KBM-7 (cell line): ENCODE measurements at regions not wholly inside any gene's neighbourhood (a gene's known extent, or its start where the extent isn't known, plus 50 kb on each side); places are given as distances from the start of the nearest gene placed in this dataset.
A peak's percentile ranks its signal among the peaks of the same experiment; 100 is the strongest.
"Not testable (repeated sequence)": the region's sequence is repeated elsewhere in the genome, so short reads cannot be mapped to it uniquely, and the experiment has no call there.

Experiments
- DNase-seq: peaks from one replicate; pipeline ENCODE4 v3.0.0-alpha.2; 2015
- in situ Hi-C: fragments of 300-500 bp; cut with MboI; formaldehyde crosslinking; loops from 2 replicates; pipeline ENCODE4 v1.14.3; 2020; ENCODE audit warnings: low sequenced_read_pairs, low pct_unique_long_range_greater_than_20kb, mixed read lengths

GRCh38 chr17:13442361-13442760 lies 159.4 kb downstream of the HS3ST3A1 start:
- no peak for DNase-seq
- in situ Hi-C loops, result no loop called here

DNA sequence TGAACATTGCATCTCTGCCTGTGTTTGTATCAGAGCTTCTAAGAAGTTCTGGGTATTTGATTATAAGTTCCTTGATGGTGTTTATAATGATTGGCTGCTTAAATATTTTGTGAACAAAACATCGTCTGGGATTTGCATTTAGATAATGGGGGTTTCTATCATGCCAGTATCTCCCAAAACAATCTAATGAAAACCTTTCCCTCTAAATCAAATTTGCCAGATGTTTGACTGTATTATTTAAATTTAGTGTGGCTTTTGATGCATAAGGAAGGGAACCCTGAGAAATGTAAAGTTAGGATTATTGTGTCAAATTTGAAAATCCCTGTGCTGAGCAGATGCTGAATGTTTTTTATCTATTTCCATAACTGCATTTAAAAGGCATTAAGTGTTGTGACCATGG lies 159.9 kb downstream of the HS3ST3A1 start:
- DNase-seq, result no peak
- in situ Hi-C loops, result no loop called here

GRCh38 chr17:13437966-13438779 lies 163.6 kb downstream of the HS3ST3A1 start:
- no peak for DNase-seq
- in situ Hi-C loops, result no loop called here

DNA sequence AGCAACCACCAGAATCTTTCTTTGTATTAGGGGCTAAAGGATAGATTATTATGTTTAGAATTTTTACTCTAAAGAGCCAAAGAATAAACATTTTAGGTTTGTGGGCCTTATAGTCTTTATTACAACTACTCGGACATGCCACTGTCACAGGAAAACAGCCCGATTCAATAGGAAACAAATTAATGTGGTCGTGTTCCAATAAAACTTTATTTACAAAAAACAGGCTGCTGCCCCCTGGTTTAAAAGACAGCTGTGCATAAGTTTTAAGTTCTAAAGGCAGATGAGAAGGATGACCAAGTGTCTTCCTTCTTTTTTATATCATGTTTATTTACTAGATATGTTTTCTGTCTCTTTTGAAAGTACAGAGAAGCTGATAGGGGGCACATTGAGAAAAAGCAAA lies 166.5 kb downstream of the HS3ST3A1 start:
- no peak for DNase-seq
- in situ Hi-C loops, result no loop called here

DNA sequence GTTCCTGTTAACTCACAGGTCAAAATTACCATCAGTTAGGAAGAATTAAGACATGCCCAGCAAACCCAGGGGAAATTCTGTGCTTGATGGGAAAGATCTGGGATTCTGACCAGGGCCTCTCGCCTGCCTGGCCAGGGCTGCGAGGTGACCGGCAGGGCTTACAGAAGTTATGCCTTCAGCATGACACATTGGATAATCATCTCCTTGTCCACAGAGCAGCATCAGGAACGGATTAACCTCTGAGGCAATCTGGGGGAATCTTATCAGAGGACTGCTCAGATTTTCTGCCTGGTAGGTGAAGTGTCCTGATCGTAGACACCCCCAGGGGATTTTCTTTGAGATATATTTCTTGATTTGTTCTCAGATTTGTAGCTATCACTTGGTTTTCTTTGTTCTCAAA lies 172.5 kb downstream of the HS3ST3A1 start:
- no peak for DNase-seq
- in situ Hi-C loops, result no loop called here

- no peak for DNase-seq
- in situ Hi-C loops, result no loop called here
Observed at GRCh38 chr17:13428611-13429042, 173.1 kb downstream of the HS3ST3A1 start.

DNA sequence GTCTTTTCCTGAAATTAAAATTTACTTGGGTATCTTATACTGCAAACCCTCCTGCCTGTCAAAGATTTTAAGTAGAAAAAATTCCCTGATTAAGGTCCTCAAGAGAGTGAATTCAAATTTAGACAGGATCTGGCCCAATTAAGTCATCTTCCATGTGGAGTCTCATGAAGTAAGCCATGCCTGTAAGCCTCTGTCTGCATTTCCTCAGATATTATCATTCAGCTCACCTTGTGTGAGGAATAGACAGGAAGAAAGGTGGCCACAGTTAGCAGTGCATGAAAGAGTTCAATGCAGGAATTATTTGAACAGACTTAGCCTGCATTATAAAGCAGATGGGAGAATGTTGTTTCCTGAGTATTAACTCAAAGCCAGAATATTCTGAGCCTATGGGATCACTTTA lies 174.7 kb downstream of the HS3ST3A1 start:
- in situ Hi-C loops, result no loop called here

GRCh38 chr17:13425390-13425789 lies 176.3 kb downstream of the HS3ST3A1 start:
- in situ Hi-C loops, result no loop called here
- DNase-seq, result no peak

More for the DNA sequence above, 174.7 kb downstream of the HS3ST3A1 start:
- DNase-seq, result no peak

DNA sequence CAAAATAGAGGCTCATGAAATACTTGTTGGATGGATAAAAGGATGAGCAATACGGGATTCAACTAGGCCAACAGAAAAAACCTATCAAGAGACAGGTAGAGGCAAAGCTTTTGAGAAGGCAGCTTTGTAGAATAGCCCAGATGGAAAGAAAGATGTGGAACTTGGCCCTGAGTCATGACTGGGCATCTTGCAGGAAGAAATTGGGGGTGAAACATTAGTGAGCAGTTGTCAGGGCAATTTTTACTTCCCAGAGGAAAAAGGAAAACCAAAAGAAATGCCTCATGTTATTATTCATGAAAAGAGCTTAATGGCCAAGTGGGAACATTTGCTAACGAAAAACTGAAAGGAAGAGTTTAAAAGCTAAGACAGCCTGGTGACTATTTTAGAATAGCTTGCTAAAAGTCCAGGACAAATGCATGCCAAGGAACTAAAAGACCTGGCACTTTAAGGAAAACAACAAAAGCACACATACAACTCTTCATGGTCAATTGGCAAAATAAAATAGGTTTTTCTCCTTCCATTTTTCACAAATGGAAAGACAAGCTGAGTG lies 180.1 kb downstream of the HS3ST3A1 start:
- in situ Hi-C loops, result no loop called here
- DNase-seq, result no peak

DNA sequence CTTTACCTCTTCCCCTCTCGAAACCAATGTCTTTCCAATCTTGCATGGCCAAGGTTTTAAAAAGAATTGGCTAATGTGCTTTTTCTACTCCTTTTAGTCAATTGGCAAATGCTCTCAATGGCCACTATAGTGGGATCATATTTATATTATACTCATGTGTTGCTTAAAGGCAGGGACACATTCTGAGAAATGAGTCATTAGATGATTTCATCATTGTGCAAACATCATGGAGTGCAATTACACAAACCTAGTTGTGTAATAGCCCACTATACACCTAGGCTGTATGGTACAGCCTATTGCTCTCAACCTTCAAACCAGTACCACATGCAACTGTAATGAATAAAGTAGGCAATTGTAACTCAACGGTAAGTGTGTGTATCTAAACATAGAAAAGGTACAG lies 180.9 kb downstream of the HS3ST3A1 start:
- in situ Hi-C loops, result no loop called here
- no peak for DNase-seq

DNA sequence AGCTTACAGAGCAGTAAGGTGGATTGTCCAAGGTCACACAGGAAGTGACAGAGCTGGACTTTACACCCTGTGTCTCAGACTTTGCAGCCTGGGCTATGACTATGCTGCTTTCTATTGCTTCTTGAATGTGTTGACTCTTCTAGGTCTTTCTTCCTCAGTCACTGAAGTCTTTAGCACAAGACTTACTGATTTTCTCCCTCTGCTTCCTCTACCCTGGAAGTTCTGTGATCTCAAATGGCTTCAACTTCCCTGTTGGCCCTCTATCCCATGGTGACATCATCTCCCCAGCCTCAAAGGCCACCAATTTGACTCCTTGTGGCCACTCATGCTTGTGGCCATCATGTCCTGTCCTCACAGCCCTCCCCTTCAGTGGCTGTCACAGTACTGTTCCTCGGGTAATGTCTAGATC lies 181.3 kb downstream of the HS3ST3A1 start:
- no peak for DNase-seq
- in situ Hi-C loops, result no loop called here

DNA sequence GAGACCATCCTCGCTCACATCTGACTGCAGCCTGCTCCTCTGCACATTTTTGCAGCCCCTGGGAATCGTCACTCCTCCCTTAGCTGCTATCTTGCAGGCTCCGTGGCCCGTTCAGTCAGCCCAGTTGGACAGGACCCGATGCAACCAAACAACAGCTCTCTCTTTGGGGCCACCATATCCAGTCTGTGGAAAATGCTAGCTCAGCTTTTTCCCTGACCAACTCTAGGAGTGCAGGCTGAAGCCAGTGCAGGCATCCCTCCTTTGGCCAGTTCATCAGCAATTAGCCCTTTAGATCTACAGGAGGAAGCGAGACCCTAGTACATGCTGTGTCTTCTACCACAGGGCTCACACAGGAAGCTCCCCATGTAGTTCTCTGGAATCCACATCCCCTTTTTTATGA lies 182.1 kb downstream of the HS3ST3A1 start:
- peak; percentile 5 for DNase-seq
- in situ Hi-C loops, result no loop called here

DNA sequence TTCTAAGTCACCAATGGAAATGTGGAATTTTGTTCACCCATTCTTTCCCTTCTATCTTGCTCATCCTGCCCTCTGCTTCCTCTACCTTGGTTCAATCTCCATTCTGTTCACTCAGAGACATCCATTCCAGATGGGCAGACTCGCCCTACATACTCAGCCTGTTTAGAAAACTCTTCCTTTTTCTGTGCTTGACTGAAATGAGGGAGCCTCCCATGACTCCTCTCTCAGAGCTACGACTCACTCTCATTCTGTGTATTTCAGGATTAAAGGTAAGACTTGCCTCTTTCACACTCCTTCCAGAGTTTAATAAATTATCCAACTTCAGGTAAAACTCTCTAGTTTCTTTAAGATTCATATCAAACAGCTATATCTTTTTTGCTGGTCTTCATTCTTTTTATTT lies 182.8 kb downstream of the HS3ST3A1 start:
- in situ Hi-C loops, result no loop called here
- no peak for DNase-seq

DNA sequence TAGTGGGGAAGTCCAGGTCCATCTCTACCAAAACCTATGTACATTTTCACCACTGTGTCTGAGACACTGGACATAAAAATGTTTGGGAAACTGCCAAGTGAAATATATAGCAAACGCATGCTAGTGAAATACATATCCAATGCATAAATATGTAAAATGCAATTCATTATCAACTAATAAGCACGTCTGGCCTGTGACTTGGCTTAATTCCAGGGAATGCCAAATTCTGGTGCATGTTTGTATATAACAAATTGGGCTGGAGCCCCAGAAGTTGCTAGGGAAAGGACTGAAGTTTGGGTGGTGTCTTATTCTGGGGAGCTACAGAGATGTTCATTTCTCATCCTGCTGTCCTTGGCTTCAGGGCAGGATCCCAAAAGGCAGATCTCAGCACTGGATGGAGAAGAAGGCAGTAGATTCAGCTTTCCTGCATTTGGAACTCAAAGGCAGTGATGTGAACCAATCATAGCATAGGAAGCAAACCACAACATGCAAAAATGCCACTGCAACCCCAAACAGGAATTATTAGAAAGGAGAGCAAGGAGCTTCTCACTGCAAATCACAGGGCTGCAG lies 184.3 kb downstream of the HS3ST3A1 start:
- in situ Hi-C loops, result no loop called here
- DNase-seq, result no peak

GRCh38 chr17:13416748-13417363 lies 184.9 kb downstream of the HS3ST3A1 start:
- no peak for DNase-seq
- in situ Hi-C loops, result no loop called here

GRCh38 chr17:13415871-13416416 lies 185.8 kb downstream of the HS3ST3A1 start:
- in situ Hi-C loops, result no loop called here
- DNase-seq, result peak; percentile 29

DNA sequence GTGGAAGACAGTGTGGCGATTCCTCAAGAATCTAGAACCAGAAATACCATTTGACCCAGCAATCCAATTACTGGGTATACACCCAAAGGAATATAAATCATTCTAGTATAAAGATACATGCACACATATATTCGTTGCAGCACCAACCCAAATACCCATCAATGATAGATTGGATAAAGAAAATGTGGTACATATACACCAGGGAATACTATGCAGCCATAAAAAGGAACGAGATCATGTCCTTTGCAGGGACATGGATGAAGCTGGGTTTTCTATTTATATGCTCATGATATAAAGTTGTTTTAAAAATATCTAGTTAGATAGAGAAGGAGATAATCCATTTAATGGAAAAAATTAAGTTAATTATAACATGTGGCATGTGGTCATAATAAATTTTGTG lies 186.5 kb downstream of the HS3ST3A1 start:
- DNase-seq, in situ Hi-C loops: not testable (repeated sequence)

DNA sequence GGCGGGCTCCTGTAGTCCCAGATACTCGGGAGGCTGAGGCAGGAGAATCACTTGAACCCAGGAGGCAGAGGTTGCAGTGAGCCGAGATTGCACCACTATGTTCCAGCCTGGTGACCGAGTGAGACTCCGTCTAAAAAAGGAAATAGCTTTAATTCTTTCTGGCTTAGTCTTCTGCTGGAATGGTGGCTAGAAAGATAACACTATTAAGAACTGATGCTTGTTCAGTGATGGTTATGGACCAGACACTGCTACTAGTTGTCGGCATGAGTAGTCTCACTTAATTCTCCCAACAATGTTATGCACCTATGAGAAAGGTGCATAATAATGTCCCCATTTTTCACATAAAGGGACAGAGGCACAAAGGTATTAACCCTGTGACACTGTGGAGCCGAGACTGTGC lies 188.7 kb downstream of the HS3ST3A1 start:
- no peak for DNase-seq
- in situ Hi-C loops, result no loop called here

GRCh38 chr17:13410874-13411273 lies 190.9 kb downstream of the HS3ST3A1 start:
- DNase-seq, result no peak
- in situ Hi-C loops, result no loop called here

DNA sequence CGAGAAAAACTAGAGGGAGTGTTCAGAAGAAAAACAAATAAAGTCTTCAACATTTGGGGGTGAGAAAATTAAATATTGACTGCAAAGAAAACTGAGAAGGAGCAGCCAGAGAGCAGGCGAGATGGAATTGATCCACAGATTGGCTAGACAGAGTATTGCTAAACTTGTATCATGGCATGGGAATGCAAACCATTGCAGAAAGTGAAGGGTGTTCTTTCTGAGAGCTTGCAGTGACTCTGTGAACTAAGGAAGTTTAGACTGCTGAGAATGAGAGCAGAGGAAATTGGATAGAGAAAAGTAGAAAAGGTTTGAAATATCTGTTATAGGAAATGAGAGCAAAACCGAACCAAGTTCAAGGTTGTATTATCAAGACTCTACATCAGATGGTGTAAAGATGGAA lies 191.5 kb downstream of the HS3ST3A1 start:
- in situ Hi-C loops, result no loop called here

More for the DNA sequence above, 191.5 kb downstream of the HS3ST3A1 start:
- DNase-seq, result no peak
